ENCODE measurements at regions not wholly inside any gene's neighbourhood (a gene's known extent, or its start where the extent isn't known, plus 50 kb on each side); places are given as distances from the start of the nearest gene placed in this dataset.

- TF ChIP-seq REST (IDR thresholded peaks at IDR 0.05; ENCODE audit: insufficient read depth in 1 of 2, low read depth in 2 of 2, low read length in 2 of 2) (no peak), TAF1 (IDR thresholded peaks at IDR 0.05; ENCODE audit: borderline replicate concordance, insufficient read depth, low read length) (no peak), FOXP2 (optimal IDR thresholded peaks at IDR 0.05; ENCODE audit: borderline replicate concordance, extremely low read depth, extremely low read length, insufficient read depth) (no peak), SIN3A (IDR thresholded peaks at IDR 0.05; ENCODE audit: borderline replicate concordance, insufficient read depth, low read length) (no peak), POLR2AphosphoS5 (IDR thresholded peaks at IDR 0.05; ENCODE audit: low read depth, low read length) (no peak)
Measured at GRCh38 chr14:86066651-86067050, 536.7 kb downstream of the FLRT2 start.

- TF ChIP-seq FOXP2 (optimal IDR thresholded peaks at IDR 0.05; ENCODE audit: borderline replicate concordance, extremely low read depth, extremely low read length, insufficient read depth) (no peak), TAF1 (IDR thresholded peaks at IDR 0.05; ENCODE audit: borderline replicate concordance, insufficient read depth, low read length) (no peak), SIN3A (IDR thresholded peaks at IDR 0.05; ENCODE audit: borderline replicate concordance, insufficient read depth, low read length) (no peak), REST (IDR thresholded peaks at IDR 0.05; ENCODE audit: insufficient read depth in 1 of 2, low read depth in 2 of 2, low read length in 2 of 2) (no peak), POLR2AphosphoS5 (IDR thresholded peaks at IDR 0.05; ENCODE audit: low read depth, low read length) (no peak)
Measured at GRCh38 chr14:86065407-86065806, 535.5 kb downstream of the FLRT2 start.

- TF ChIP-seq SIN3A (IDR thresholded peaks at IDR 0.05; ENCODE audit: borderline replicate concordance, insufficient read depth, low read length) (no peak), REST (IDR thresholded peaks at IDR 0.05; ENCODE audit: insufficient read depth in 1 of 2, low read depth in 2 of 2, low read length in 2 of 2) (no peak), TAF1 (IDR thresholded peaks at IDR 0.05; ENCODE audit: borderline replicate concordance, insufficient read depth, low read length) (no peak), POLR2AphosphoS5 (IDR thresholded peaks at IDR 0.05; ENCODE audit: low read depth, low read length) (no peak), FOXP2 (optimal IDR thresholded peaks at IDR 0.05; ENCODE audit: borderline replicate concordance, extremely low read depth, extremely low read length, insufficient read depth) (no peak)
Measured at GRCh38 chr14:86057018-86057667, 527.2 kb downstream of the FLRT2 start.

GRCh38 chr14:86055512-86056075 is 525.6 kb downstream of the FLRT2 start:
- no peak for TF ChIP-seq TAF1 (IDR thresholded peaks at IDR 0.05; ENCODE audit: borderline replicate concordance, insufficient read depth, low read length)
- TF ChIP-seq POLR2AphosphoS5 (IDR thresholded peaks at IDR 0.05; ENCODE audit: low read depth, low read length), result no peak
- TF ChIP-seq REST (IDR thresholded peaks at IDR 0.05; ENCODE audit: insufficient read depth in 1 of 2, low read depth in 2 of 2, low read length in 2 of 2), result no peak
- no peak for TF ChIP-seq SIN3A (IDR thresholded peaks at IDR 0.05; ENCODE audit: borderline replicate concordance, insufficient read depth, low read length)
- TF ChIP-seq FOXP2 (optimal IDR thresholded peaks at IDR 0.05; ENCODE audit: borderline replicate concordance, extremely low read depth, extremely low read length, insufficient read depth), result no peak

All from PFSK-1 (cell line).